Vagina (tissue), 2 donors: ENCODE measurements at regions not wholly inside any gene's neighbourhood (a gene's known extent, or its start where the extent isn't known, plus 50 kb on each side); places are given as distances from the start of the nearest gene placed in this dataset.
"Not testable (repeated sequence)": the region's sequence is repeated elsewhere in the genome, so short reads cannot be mapped to it uniquely, and the experiment has no call there.

ENCODE experiments used
- DNase-seq, 2 donors: peaks; one replicate each; pipeline ENCODE4 v3.0.0-alpha.2; 2017; ENCODE audit errors: extremely low spot score in 2 of 2
- H3K27ac ChIP-seq: fragments of 200-600 bp; sonication (generic); one replicate; pipeline ENCODE4 v1.5.1; 2019
- H3K27me3 ChIP-seq: fragments of 200-600 bp; sonication (generic); one replicate; pipeline ENCODE4 v1.5.1; 2019
- H3K36me3 ChIP-seq, 2 donors: fragments of 200-600 bp; sonication (generic); one replicate each; pipeline ENCODE4 v1.5.1; 2017 to 2019
- H3K4me1 ChIP-seq: fragments of 200-600 bp; sonication (generic); one replicate; pipeline ENCODE4 v1.5.1; 2019
- H3K4me3 ChIP-seq, 2 donors: fragments of 200-600 bp; sonication (generic); 1 replicate in 1 of 2; 2 replicates in 1 of 2; pipeline ENCODE4 v1.5.1; 2016 to 2019
- H3K9me3 ChIP-seq: fragments of 200-600 bp; sonication (generic); one replicate; pipeline ENCODE4 v1.5.1; 2019
- CTCF ChIP-seq, 3 experiments: fragments of 450-650 bp in 2 of 3; fragments of 200-600 bp in 1 of 3; sonication (generic) in 1 of 3; IDR thresholded peaks; one replicate each; pipeline ENCODE4 v1.5.1; 2017 to 2019; ENCODE audit warnings: antibody characterized with exemption in 3 of 3, mild to moderate bottlenecking in 2 of 3, moderate library complexity in 2 of 3
- POLR2A ChIP-seq, 2 donors: fragments of 450-650 bp; IDR thresholded peaks; one replicate each; pipeline ENCODE4 v1.6.1; 2017; ENCODE audit warnings: antibody characterized with exemption in 2 of 2, mild to moderate bottlenecking in 2 of 2, moderate library complexity in 2 of 2
- POLR2AphosphoS5 ChIP-seq, 2 donors: sonication (generic); formaldehyde crosslinking; IDR thresholded peaks; one replicate each; pipeline ENCODE4 v1.9.0; 2017; ENCODE audit warnings: antibody characterized with exemption in 2 of 2, mild to moderate bottlenecking in 2 of 2, low read depth in 1 of 2; ENCODE audit not compliant: insufficient read depth in 1 of 2
- intact Hi-C: fragments of 100-400 bp; cut with DNase I; formaldehyde crosslinking; loops from one replicate; pipeline ENCODE4 v1.15.1; 2023

GRCh38 chr7:22043367-22043766 lies 97.7 kb upstream of the CDCA7L start:
- TF ChIP-seq POLR2A (IDR thresholded peaks at IDR 0.05), result no peak
- no peak for TF ChIP-seq CTCF (IDR thresholded peaks at IDR 0.05)
- no peak for TF ChIP-seq POLR2AphosphoS5 (IDR thresholded peaks at IDR 0.05; ENCODE audit: insufficient read depth in 1 of 2, low read depth in 1 of 2)
- DNase-seq, result no peak
- Histone ChIP-seq H3K27ac (no peak overlapping the region), H3K4me1 (no peaks in the 10 kb centered on the region), H3K9me3 (no peaks in the 10 kb centered on the region), H3K36me3 (no peaks in the 10 kb centered on the region), H3K27me3 (no peaks in the 10 kb centered on the region), H3K4me3 (no peak overlapping the region)
- intact Hi-C loops, result no loop called here

DNA sequence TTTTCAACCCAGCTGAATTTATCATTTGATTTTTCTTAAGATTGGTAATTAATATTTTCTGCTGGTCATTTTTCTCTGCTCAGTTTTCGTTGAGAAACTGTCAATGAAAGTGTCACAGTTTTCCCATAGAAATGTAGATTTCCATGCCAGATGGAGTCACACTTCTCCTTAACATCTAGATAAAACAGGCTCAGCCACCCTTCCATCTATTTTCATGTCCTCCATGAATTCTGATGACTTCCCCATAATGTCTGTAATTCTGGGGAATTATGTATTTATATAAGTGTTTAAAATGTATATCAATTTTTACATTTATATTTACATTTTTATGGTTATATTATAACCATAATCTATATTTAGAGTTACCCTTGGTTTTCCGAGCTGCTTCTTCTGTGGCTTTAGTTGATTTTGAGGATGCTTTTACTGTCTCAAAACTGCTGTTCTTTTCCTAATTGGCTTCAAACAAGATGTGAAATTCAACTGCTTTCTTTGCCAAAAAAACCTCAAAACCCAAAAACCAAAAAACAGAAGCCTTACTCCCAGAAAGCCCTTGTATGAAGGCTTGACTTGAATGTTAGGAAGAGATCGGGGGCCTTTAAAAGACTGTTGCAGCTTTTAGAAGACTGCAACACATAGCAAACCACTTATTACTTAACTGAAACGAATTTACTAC lies 95.4 kb upstream of the CDCA7L start:
- Histone ChIP-seq H3K4me3 (no peak overlapping the region), H3K27me3 (no peaks in the 10 kb centered on the region), H3K27ac (no peak overlapping the region), H3K4me1 (no peaks in the 10 kb centered on the region), H3K9me3 (no peaks in the 10 kb centered on the region), H3K36me3 (no peaks in the 10 kb centered on the region)
- intact Hi-C loops, result no loop called here
- no peak for DNase-seq
- TF ChIP-seq POLR2AphosphoS5 (IDR thresholded peaks at IDR 0.05; ENCODE audit: insufficient read depth in 1 of 2, low read depth in 1 of 2) (no peak), CTCF (IDR thresholded peaks at IDR 0.05) (no peak), POLR2A (IDR thresholded peaks at IDR 0.05) (no peak)

DNA sequence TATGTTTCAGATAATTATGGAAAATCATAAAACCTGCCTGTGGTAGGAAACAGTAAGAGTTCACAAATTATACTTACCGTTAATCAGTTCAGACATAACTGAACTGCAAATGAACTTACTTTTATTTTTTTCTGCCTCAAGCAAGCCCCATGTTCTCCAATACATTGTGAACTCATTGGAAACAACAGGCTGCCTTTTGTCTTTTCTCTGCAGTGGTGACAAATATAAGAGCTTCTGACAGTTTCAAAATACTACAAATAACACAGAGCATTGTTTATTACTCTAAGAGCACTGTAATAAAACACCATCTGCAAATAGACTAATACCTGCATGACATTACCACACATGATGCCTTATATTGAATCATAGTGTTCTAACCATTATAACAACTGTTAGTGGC lies 94.0 kb upstream of the CDCA7L start:
- Histone ChIP-seq H3K4me3 (no peak overlapping the region), H3K27ac (no peak overlapping the region), H3K27me3 (no peaks in the 10 kb centered on the region), H3K9me3 (no peaks in the 10 kb centered on the region), H3K4me1 (no peaks in the 10 kb centered on the region), H3K36me3 (no peaks in the 10 kb centered on the region)
- intact Hi-C loops, result no loop called here
- TF ChIP-seq CTCF (IDR thresholded peaks at IDR 0.05) (no peak), POLR2A (IDR thresholded peaks at IDR 0.05) (no peak), POLR2AphosphoS5 (IDR thresholded peaks at IDR 0.05; ENCODE audit: insufficient read depth in 1 of 2, low read depth in 1 of 2) (no peak)
- DNase-seq, result no peak

- H3K4me3 ChIP-seq, H3K4me1 ChIP-seq, H3K27me3 ChIP-seq, H3K36me3 ChIP-seq, H3K27ac ChIP-seq, H3K9me3 ChIP-seq, DNase-seq, intact Hi-C loops: not testable (repeated sequence)
These were observed 86.7 kb upstream of the CDCA7L start for GRCh38 chr7:22032356-22032755.

DNA sequence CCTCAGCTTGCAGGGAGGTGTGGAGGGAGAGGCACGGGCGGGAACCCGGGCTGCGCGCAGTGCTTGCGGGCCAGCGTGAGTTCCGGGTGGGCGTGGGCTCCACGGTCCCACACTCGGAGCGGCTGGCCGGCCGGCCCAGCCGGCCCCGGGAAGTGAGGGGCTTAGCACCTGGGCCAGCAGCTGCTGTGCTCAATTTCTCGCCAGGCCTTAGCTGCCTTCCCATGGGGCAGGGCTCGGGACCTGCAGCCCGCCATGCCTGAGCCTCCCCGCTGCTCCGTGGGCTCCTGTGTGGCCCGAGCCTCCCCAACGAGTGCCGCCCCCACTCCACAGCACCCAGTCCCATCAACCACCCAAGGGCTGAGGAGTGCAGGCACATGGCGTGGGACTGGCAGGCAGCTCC lies 83.0 kb upstream of the CDCA7L start:
- intact Hi-C loops, result not testable (repeated sequence)

GRCh38 chr7:22027475-22027874 lies 81.8 kb upstream of the CDCA7L start:
- DNase-seq, result no peak
- Histone ChIP-seq H3K36me3 (no peaks in the 10 kb centered on the region), H3K4me1 (no peaks in the 10 kb centered on the region), H3K9me3 (no peaks in the 10 kb centered on the region), H3K27me3 (no peaks in the 10 kb centered on the region), H3K4me3 (no peak overlapping the region), H3K27ac (no peak overlapping the region)
- no peak for TF ChIP-seq POLR2A (IDR thresholded peaks at IDR 0.05)
- intact Hi-C loops, result no loop called here

More for the DNA sequence above, 83.0 kb upstream of the CDCA7L start:
- not testable (repeated sequence) for H3K4me1 ChIP-seq, H3K36me3 ChIP-seq, H3K27ac ChIP-seq, DNase-seq, H3K27me3 ChIP-seq, H3K9me3 ChIP-seq, H3K4me3 ChIP-seq

- DNase-seq, result no peak
- TF ChIP-seq POLR2AphosphoS5 (IDR thresholded peaks at IDR 0.05; ENCODE audit: insufficient read depth in 1 of 2, low read depth in 1 of 2), result no peak
- no peak for TF ChIP-seq CTCF (IDR thresholded peaks at IDR 0.05)
- TF ChIP-seq POLR2A (IDR thresholded peaks at IDR 0.05), result no peak
- intact Hi-C loops, result no loop called here
These were observed 80.3 kb upstream of the CDCA7L start for GRCh38 chr7:22025983-22026382.

More at GRCh38 chr7:22025983-22026382, 80.3 kb upstream of the CDCA7L start:
- H3K4me3 ChIP-seq, result no peak overlapping the region
- no peaks in the 10 kb centered on the region for H3K9me3 ChIP-seq
- no peak overlapping the region for H3K27ac ChIP-seq
- no peaks in the 10 kb centered on the region for H3K36me3 ChIP-seq
- no peaks in the 10 kb centered on the region for H3K27me3 ChIP-seq
- no peaks in the 10 kb centered on the region for H3K4me1 ChIP-seq
